Spleen (tissue), 11 donors: ENCODE measurements at regions not wholly inside any gene's neighbourhood (a gene's known extent, or its start where the extent isn't known, plus 50 kb on each side); places are given as distances from the start of the nearest gene placed in this dataset.

Experiments
- DNase-seq: peaks from one replicate; pipeline ENCODE4 v3.0.0-alpha.2; 2020
- H3K27ac ChIP-seq, 8 donors: fragments of 200-600 bp; sonication (generic) in 7 of 8; 1 replicate in 4 of 8; 2 replicates in 4 of 8; pipeline versions ENCODE4 v1.5.0 to v1.8.0; 2016 to 2021; ENCODE audit warnings: inconsistent platforms in 4 of 8, mild to moderate bottlenecking in 4 of 8, moderate library complexity in 1 of 8
- H3K27me3 ChIP-seq, 7 donors: fragments of 200-600 bp; sonication (generic) in 6 of 7; replicated peaks in 1 of 7; 1 replicate in 4 of 7; 2 replicates in 3 of 7; pipeline versions ENCODE4 v1.5.0 to v1.8.0; 2016 to 2021; ENCODE audit warnings: inconsistent platforms in 3 of 7, mild to moderate bottlenecking in 1 of 7
- H3K36me3 ChIP-seq, 6 donors: fragments of 200-600 bp; sonication (generic) in 5 of 6; 1 replicate in 4 of 6; 2 replicates in 2 of 6; pipeline versions ENCODE4 v1.5.0 to v1.8.0; 2016 to 2021; ENCODE audit warnings: inconsistent platforms in 2 of 6
- H3K4me1 ChIP-seq, 6 donors: fragments of 200-600 bp; sonication (generic) in 5 of 6; 1 replicate in 3 of 6; 2 replicates in 3 of 6; pipeline versions ENCODE4 v1.5.0 to v1.8.0; 2016 to 2021; ENCODE audit warnings: inconsistent platforms in 3 of 6
- H3K4me3 ChIP-seq, 8 donors: fragments of 200-600 bp; sonication (generic) in 7 of 8; 1 replicate in 4 of 8; 2 replicates in 4 of 8; pipeline versions ENCODE4 v1.5.0 to v1.8.0; 2016 to 2021; ENCODE audit warnings: inconsistent platforms in 4 of 8, mild to moderate bottlenecking in 4 of 8, moderate library complexity in 2 of 8
- H3K9me3 ChIP-seq, 8 donors: fragments of 200-600 bp; sonication (generic) in 7 of 8; 1 replicate in 4 of 8; 2 replicates in 4 of 8; pipeline versions ENCODE4 v1.5.0 to v1.8.0; 2016 to 2021; ENCODE audit warnings: inconsistent platforms in 4 of 8
- CTCF ChIP-seq, 11 experiments: fragments of 200-600 bp in 7 of 11; fragments of 450-650 bp in 4 of 11; sonication (generic) in 4 of 11; IDR thresholded peaks in 8 of 11; conservative IDR thresholded peaks in 3 of 11; 1 replicate in 7 of 11; 2 replicates in 4 of 11; pipeline versions ENCODE4 v1.4.0 to v1.8.0; 2016 to 2021; ENCODE audit warnings: antibody characterized with exemption in 11 of 11, inconsistent platforms in 4 of 11, mild to moderate bottlenecking in 1 of 11
- POLR2A ChIP-seq, 3 donors: fragments of 450-650 bp; IDR thresholded peaks; one replicate each; pipeline ENCODE4 v1.5.1; 2017; ENCODE audit warnings: antibody characterized with exemption in 3 of 3, mild to moderate bottlenecking in 1 of 3
- POLR2AphosphoS5 ChIP-seq, 3 donors: sonication (generic); formaldehyde crosslinking; IDR thresholded peaks; one replicate each; pipeline ENCODE4 v1.5.1; 2017; ENCODE audit warnings: antibody characterized with exemption in 3 of 3
- WGBS, 5 donors: extraction: QIAGEN DNeasy Blood & Tissue Kit in 3 of 5; methylation state at CpG; one replicate each; pipeline versions ENCODE4 v1.1.5 to v1.1.7; 2013 to 2018; 5-methylcytosine and 5-hydroxymethylcytosine counted together
- intact Hi-C: fragments of 100-400 bp; cut with DNase I; formaldehyde crosslinking; loops from one replicate; pipeline ENCODE4 v1.15.0; 2023; ENCODE audit warnings: low total_unique reads
- donor health status: healthy with polysubstance abuse.
- donor health status: DM: no; HTN: no; CAD: no; lungs with moderate emphysema.
- donor health status: DM: no; HTN: no; CAD: no.
- donor health status: Bipolar disorder and iron deficiency.
- donor health status: healthy.
- donor health status: DM: no; HTN: no; CAD: no.
- donor health status: DM: yes; HTN: yes; CAD: no.

GRCh38 chr1:70754701-70755100 lies 292.9 kb downstream of the PTGER3 start:
- no peak for TF ChIP-seq POLR2A (IDR thresholded peaks at IDR 0.05)
- TF ChIP-seq CTCF (IDR thresholded peaks at IDR 0.05 in 8 of 11, conservative IDR thresholded peaks at IDR 0.05 in 3 of 11), result no peak
- TF ChIP-seq POLR2AphosphoS5 (IDR thresholded peaks at IDR 0.05), result no peak
- H3K27ac ChIP-seq, result no peak overlapping the region
- intact Hi-C loops, result no loop called here
- DNase-seq, result no peak
- H3K9me3 ChIP-seq, result peaks cover 0 to 18% (median 10%) of the 10 kb centered on the region in 8 donors
- no peaks in the 10 kb centered on the region for H3K36me3 ChIP-seq
- no peaks in the 10 kb centered on the region for H3K4me1 ChIP-seq
- WGBS, 5 donors, result 87 to 95% (median 90%) methylated on average over 4 of the region's 4 CpGs
- no peak overlapping the region for H3K4me3 ChIP-seq
- no peaks in the 10 kb centered on the region for H3K27me3 ChIP-seq

GRCh38 chr1:70760154-70760553 lies 287.5 kb downstream of the PTGER3 start:
- Histone ChIP-seq H3K9me3 (no peaks in the 10 kb centered on the region), H3K4me3 (no peak overlapping the region), H3K36me3 (no peaks in the 10 kb centered on the region), H3K27ac (no peak overlapping the region), H3K4me1 (no peaks in the 10 kb centered on the region), H3K27me3 (no peaks in the 10 kb centered on the region)
- TF ChIP-seq POLR2A (IDR thresholded peaks at IDR 0.05) (no peak), POLR2AphosphoS5 (IDR thresholded peaks at IDR 0.05) (no peak), CTCF (IDR thresholded peaks at IDR 0.05 in 8 of 11, conservative IDR thresholded peaks at IDR 0.05 in 3 of 11) (no peak)
- 68 to 74% (median 72%) methylated on average over 2 of the region's 2 CpGs for WGBS, 5 donors
- DNase-seq, result no peak
- intact Hi-C loops, result no loop called here

GRCh38 chr1:70762386-70762785 lies 285.2 kb downstream of the PTGER3 start:
- H3K9me3 ChIP-seq, result no peaks in the 10 kb centered on the region
- H3K27ac ChIP-seq, result no peak overlapping the region
- no peak for DNase-seq
- intact Hi-C loops, result no loop called here
- WGBS, 5 donors, result 79 to 92% (median 86%) methylated on average over 2 of the region's 2 CpGs
- H3K4me1 ChIP-seq, result no peaks in the 10 kb centered on the region
- no peaks in the 10 kb centered on the region for H3K36me3 ChIP-seq
- H3K27me3 ChIP-seq, result no peaks in the 10 kb centered on the region
- TF ChIP-seq POLR2A (IDR thresholded peaks at IDR 0.05) (no peak), CTCF (IDR thresholded peaks at IDR 0.05 in 8 of 11, conservative IDR thresholded peaks at IDR 0.05 in 3 of 11) (no peak), POLR2AphosphoS5 (IDR thresholded peaks at IDR 0.05) (no peak)
- no peak overlapping the region for H3K4me3 ChIP-seq

GRCh38 chr1:70764747-70765146 lies 282.9 kb downstream of the PTGER3 start:
- no peaks in the 10 kb centered on the region for H3K27me3 ChIP-seq
- DNase-seq, result no peak
- 3 to 10% (median 9%) methylated on average over 2 of the region's 2 CpGs for WGBS, 5 donors
- intact Hi-C loops, result no loop called here
- no peaks in the 10 kb centered on the region for H3K36me3 ChIP-seq
- H3K4me3 ChIP-seq, result no peak overlapping the region
- peaks cover 0 to 6% (median 0%) of the 10 kb centered on the region in 8 donors for H3K9me3 ChIP-seq
- no peaks in the 10 kb centered on the region for H3K4me1 ChIP-seq
- no peak for TF ChIP-seq POLR2A (IDR thresholded peaks at IDR 0.05)
- TF ChIP-seq POLR2AphosphoS5 (IDR thresholded peaks at IDR 0.05), result no peak
- no peak for TF ChIP-seq CTCF (IDR thresholded peaks at IDR 0.05 in 8 of 11, conservative IDR thresholded peaks at IDR 0.05 in 3 of 11)
- H3K27ac ChIP-seq, result no peak overlapping the region
